ENCODE measurements at regions not wholly inside any gene's neighbourhood (a gene's known extent, or its start where the extent isn't known, plus 50 kb on each side); places are given as distances from the start of the nearest gene placed in this dataset.

DNA sequence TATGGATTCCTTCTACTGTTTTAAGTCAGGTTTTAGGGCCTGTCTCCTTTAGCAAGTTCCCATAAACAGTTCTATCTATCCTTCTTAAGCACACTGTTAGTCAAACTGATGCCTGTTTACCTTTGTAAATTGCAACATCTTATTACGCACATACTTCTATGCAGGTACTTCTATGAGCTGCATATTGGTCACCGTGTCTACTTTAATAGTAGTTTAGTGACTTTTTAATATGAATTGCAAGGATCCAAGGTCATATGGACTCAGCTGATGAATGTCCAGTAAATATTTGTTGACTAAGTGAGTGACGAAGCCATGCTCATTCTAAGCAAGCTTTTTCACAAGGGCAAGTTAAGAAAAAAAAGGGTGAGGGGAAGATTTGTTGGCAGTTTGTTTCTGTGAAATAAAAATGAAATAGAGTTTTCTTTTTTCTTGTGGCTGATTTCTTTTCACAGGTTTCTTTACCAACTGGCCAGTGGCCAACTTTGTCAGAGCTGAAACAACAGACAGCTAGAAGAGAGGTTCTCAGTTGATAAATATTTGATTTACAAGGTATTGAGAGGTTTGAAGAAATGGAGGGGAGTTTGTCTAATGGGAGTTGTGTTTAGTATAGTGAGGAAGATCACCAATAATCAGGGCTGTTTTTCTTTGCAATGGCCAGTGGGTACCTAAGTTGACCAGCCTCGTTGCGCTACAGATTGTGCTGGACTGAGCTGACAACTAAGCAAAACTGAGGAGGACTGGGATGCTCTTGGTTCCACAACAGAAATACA is 141.1 kb downstream of the SLC15A5 start:
- H3K27me3 ChIP-seq (ENCODE audit: insufficient read depth, insufficient read length), result no peaks in the 10 kb centered on the region
- H3K9me3 ChIP-seq (ENCODE audit: insufficient read depth, low read length), result peaks cover 30% of the 10 kb centered on the region
- TF ChIP-seq YY1 (IDR thresholded peaks at IDR 0.05; ENCODE audit: insufficient read depth, insufficient read length) (no peak), ZNF274 (IDR thresholded peaks at IDR 0.05; ENCODE audit: low read depth, low read length) (no peak), SUZ12 (IDR thresholded peaks at IDR 0.05; ENCODE audit: extremely low read depth, insufficient read depth, insufficient read length) (no peak)
- H3K4me1 ChIP-seq (ENCODE audit: insufficient read depth, insufficient read length), result no peaks in the 10 kb centered on the region
- H3K36me3 ChIP-seq (ENCODE audit: insufficient read depth, insufficient read length, low read length), result no peaks in the 10 kb centered on the region
- H3K9ac ChIP-seq (ENCODE audit: insufficient read length, low read depth), result no peak overlapping the region
- no peak for DNase-seq (ENCODE audit: low read depth, low spot score)
- H3K4me3 ChIP-seq (ENCODE audit: insufficient read length, low read depth), result no peak overlapping the region

GRCh38 chr12:16135323-16135722 is 142.2 kb downstream of the SLC15A5 start:
- no peaks in the 10 kb centered on the region for H3K27me3 ChIP-seq (ENCODE audit: insufficient read depth, insufficient read length)
- peaks cover 32% of the 10 kb centered on the region for H3K9me3 ChIP-seq (ENCODE audit: insufficient read depth, low read length)
- no peak overlapping the region for H3K4me3 ChIP-seq (ENCODE audit: insufficient read length, low read depth)
- TF ChIP-seq ZNF274 (IDR thresholded peaks at IDR 0.05; ENCODE audit: low read depth, low read length), result no peak
- TF ChIP-seq YY1 (IDR thresholded peaks at IDR 0.05; ENCODE audit: insufficient read depth, insufficient read length), result no peak
- TF ChIP-seq SUZ12 (IDR thresholded peaks at IDR 0.05; ENCODE audit: extremely low read depth, insufficient read depth, insufficient read length), result no peak
- no peak for DNase-seq (ENCODE audit: low read depth, low spot score)
- no peaks in the 10 kb centered on the region for H3K36me3 ChIP-seq (ENCODE audit: insufficient read depth, insufficient read length, low read length)
- no peak overlapping the region for H3K9ac ChIP-seq (ENCODE audit: insufficient read length, low read depth)
- no peaks in the 10 kb centered on the region for H3K4me1 ChIP-seq (ENCODE audit: insufficient read depth, insufficient read length)

DNA sequence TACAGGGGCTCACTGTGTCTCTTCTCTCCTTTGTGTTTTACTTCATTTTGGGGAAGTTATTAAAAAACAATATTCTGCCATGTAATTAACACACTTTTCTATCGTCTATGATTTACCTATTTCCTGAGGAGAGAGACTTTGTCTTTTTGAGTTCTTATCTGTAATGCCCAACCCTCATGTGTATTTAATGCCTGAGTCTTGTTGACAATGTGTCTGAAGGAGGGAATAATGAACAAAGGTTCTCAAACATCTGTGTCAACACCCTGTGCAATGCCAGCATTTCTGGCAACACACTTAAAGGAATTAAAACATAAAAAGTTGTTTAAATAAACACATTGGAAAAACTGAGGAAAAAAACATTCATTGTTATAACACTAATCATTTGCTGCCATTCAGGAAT is 147.1 kb downstream of the SLC15A5 start:
- Histone ChIP-seq H3K36me3 (ENCODE audit: insufficient read depth, insufficient read length, low read length) (no peaks in the 10 kb centered on the region), H3K9me3 (ENCODE audit: insufficient read depth, low read length) (peaks cover 32% of the 10 kb centered on the region), H3K4me3 (ENCODE audit: insufficient read length, low read depth) (no peak overlapping the region), H3K27me3 (ENCODE audit: insufficient read depth, insufficient read length) (no peaks in the 10 kb centered on the region), H3K9ac (ENCODE audit: insufficient read length, low read depth) (no peak overlapping the region), H3K4me1 (ENCODE audit: insufficient read depth, insufficient read length) (no peaks in the 10 kb centered on the region)
- no peak for DNase-seq (ENCODE audit: low read depth, low spot score)
- TF ChIP-seq SUZ12 (IDR thresholded peaks at IDR 0.05; ENCODE audit: extremely low read depth, insufficient read depth, insufficient read length) (no peak), YY1 (IDR thresholded peaks at IDR 0.05; ENCODE audit: insufficient read depth, insufficient read length) (no peak), ZNF274 (IDR thresholded peaks at IDR 0.05; ENCODE audit: low read depth, low read length) (no peak)

DNA sequence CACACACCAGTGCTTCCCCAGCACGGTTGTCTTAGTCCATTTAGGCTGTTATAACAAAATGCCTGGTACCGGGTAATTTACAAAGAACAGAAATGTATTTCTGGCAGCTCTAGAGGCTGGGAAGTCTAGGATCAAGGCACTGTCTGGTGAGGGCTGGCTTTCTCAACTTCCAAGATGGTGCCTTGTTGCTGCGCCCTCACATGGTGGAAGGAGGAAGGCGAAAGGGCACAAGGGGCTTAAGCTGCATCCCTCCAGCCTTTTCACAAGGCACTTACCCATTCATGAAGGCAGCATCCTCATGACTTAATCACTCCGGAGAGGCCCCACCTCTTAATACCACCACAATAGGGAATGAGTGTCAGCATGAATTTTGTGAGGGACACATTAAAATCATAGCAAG is 155.5 kb downstream of the SLC15A5 start:
- TF ChIP-seq YY1 (IDR thresholded peaks at IDR 0.05; ENCODE audit: insufficient read depth, insufficient read length) (no peak), ZNF274 (IDR thresholded peaks at IDR 0.05; ENCODE audit: low read depth, low read length) (no peak), SUZ12 (IDR thresholded peaks at IDR 0.05; ENCODE audit: extremely low read depth, insufficient read depth, insufficient read length) (no peak)
- Histone ChIP-seq H3K9ac (ENCODE audit: insufficient read length, low read depth) (no peak overlapping the region), H3K36me3 (ENCODE audit: insufficient read depth, insufficient read length, low read length) (no peaks in the 10 kb centered on the region), H3K4me1 (ENCODE audit: insufficient read depth, insufficient read length) (no peaks in the 10 kb centered on the region), H3K4me3 (ENCODE audit: insufficient read length, low read depth) (no peak overlapping the region), H3K9me3 (ENCODE audit: insufficient read depth, low read length) (no peaks in the 10 kb centered on the region), H3K27me3 (ENCODE audit: insufficient read depth, insufficient read length) (no peaks in the 10 kb centered on the region)
- peak; percentile 49 for DNase-seq (ENCODE audit: low read depth, low spot score)

DNA sequence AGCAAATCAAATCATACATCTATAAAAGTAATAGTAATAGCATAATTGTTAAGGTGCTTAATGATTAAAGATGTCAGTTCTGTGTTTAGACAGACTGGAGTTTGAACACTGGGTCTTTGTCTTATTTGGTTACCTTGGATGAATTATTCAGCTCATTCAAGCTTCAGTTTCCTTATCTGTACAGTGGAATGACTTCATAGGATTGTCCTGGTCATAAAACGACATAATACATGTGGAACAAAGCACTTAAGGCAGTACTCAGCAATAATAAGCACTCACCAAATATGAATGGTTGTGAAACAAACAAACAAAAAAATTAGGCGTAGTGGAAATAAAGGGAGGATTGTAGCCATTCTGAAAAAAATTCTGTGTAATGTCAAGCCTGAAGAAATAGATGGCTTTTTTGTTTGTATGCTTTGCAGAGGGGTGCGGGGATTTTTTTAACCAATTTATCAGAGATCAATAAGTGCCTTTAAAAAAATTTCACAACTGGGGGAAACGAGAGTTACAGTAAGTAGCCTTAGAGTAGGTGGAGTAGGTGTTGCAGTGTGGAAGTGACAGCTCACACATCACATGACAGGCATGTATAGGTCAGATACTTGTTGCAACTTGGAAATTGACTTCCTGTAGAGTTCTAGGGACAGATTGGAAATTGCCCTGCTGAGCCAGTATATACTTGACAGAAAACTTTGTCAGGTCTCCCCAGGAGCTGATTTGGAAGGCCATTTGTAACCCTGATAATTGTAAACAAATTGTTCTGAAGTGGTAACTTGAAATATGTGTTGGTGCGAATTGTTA is 157.7 kb downstream of the SLC15A5 start:
- Histone ChIP-seq H3K4me1 (ENCODE audit: insufficient read depth, insufficient read length) (no peaks in the 10 kb centered on the region), H3K9me3 (ENCODE audit: insufficient read depth, low read length) (no peaks in the 10 kb centered on the region), H3K4me3 (ENCODE audit: insufficient read length, low read depth) (no peak overlapping the region), H3K36me3 (ENCODE audit: insufficient read depth, insufficient read length, low read length) (no peaks in the 10 kb centered on the region), H3K27me3 (ENCODE audit: insufficient read depth, insufficient read length) (no peaks in the 10 kb centered on the region), H3K9ac (ENCODE audit: insufficient read length, low read depth) (no peak overlapping the region)
- TF ChIP-seq SUZ12 (IDR thresholded peaks at IDR 0.05; ENCODE audit: extremely low read depth, insufficient read depth, insufficient read length) (no peak), ZNF274 (IDR thresholded peaks at IDR 0.05; ENCODE audit: low read depth, low read length) (no peak), YY1 (IDR thresholded peaks at IDR 0.05; ENCODE audit: insufficient read depth, insufficient read length) (no peak)
- no peak for DNase-seq (ENCODE audit: low read depth, low spot score)

DNA sequence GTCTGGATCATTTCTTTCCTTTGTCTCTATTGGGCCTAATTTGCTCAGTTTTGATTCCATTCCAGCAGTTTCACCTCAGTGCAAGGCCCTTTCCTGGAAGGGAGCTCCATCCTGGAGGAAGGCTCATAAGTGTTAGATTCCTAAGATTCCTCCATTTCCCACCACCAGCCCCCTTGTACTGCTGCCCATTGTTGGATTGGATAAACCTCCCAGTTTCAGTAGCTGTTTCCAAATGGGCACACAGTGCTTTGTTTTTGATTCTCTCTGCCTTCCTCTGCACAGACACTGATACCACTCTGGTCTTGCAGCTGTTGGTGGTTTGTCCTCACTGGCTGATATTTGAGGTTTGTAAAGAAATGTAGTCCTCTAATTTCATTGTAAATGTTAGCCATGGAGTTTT is 158.9 kb downstream of the SLC15A5 start:
- H3K36me3 ChIP-seq (ENCODE audit: insufficient read depth, insufficient read length, low read length), result no peaks in the 10 kb centered on the region
- TF ChIP-seq YY1 (IDR thresholded peaks at IDR 0.05; ENCODE audit: insufficient read depth, insufficient read length) (no peak), SUZ12 (IDR thresholded peaks at IDR 0.05; ENCODE audit: extremely low read depth, insufficient read depth, insufficient read length) (no peak), ZNF274 (IDR thresholded peaks at IDR 0.05; ENCODE audit: low read depth, low read length) (no peak)

More for the DNA sequence above, 158.9 kb downstream of the SLC15A5 start:
- no peak overlapping the region for H3K4me3 ChIP-seq (ENCODE audit: insufficient read length, low read depth)
- H3K9me3 ChIP-seq (ENCODE audit: insufficient read depth, low read length), result no peaks in the 10 kb centered on the region
- peak; percentile 48 for DNase-seq (ENCODE audit: low read depth, low spot score)
- H3K4me1 ChIP-seq (ENCODE audit: insufficient read depth, insufficient read length), result no peaks in the 10 kb centered on the region
- H3K9ac ChIP-seq (ENCODE audit: insufficient read length, low read depth), result no peak overlapping the region
- H3K27me3 ChIP-seq (ENCODE audit: insufficient read depth, insufficient read length), result no peaks in the 10 kb centered on the region
